ENCODE measurements at regions not wholly inside any gene's neighbourhood (a gene's known extent, or its start where the extent isn't known, plus 50 kb on each side); places are given as distances from the start of the nearest gene placed in this dataset.

DNA sequence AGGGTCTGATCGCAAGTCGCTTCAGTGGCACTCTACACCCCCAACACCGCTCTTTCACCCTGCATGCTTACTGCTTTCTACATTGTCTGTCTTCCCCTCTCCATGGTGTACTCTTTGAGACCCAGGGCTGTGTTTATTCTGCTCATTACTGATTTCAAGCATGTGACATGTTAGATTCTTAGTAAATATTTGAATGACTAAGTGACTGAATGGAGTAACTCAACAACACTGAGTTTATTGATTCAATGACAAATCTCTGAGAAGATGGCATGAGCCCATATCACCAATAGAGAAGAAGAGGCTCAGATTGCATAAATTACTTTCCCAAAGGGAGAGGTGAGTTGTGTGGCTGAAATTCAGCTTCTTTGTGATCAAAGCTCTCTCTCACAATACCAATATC is 89.7 kb upstream of the OSMR start:
- no peaks in the 10 kb centered on the region for H3K9me3 ChIP-seq
- no peak overlapping the region for H3K27ac ChIP-seq
- H3K36me3 ChIP-seq, result no peaks in the 10 kb centered on the region
- DNase-seq, result no peak
- intact Hi-C loops (cut with DNase I), result no loop called here
- H3K9ac ChIP-seq (ENCODE audit: low read depth in 2 of 2, low read length in 2 of 2), result no peak overlapping the region
- H3K4me1 ChIP-seq, result no peaks in the 10 kb centered on the region
- H3K4me3 ChIP-seq, result no peak overlapping the region
- TF ChIP-seq, protein P1, sequence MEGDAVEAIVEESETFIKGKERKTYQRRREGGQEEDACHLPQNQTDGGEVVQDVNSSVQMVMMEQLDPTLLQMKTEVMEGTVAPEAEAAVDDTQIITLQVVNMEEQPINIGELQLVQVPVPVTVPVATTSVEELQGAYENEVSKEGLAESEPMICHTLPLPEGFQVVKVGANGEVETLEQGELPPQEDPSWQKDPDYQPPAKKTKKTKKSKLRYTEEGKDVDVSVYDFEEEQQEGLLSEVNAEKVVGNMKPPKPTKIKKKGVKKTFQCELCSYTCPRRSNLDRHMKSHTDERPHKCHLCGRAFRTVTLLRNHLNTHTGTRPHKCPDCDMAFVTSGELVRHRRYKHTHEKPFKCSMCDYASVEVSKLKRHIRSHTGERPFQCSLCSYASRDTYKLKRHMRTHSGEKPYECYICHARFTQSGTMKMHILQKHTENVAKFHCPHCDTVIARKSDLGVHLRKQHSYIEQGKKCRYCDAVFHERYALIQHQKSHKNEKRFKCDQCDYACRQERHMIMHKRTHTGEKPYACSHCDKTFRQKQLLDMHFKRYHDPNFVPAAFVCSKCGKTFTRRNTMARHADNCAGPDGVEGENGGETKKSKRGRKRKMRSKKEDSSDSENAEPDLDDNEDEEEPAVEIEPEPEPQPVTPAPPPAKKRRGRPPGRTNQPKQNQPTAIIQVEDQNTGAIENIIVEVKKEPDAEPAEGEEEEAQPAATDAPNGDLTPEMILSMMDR (IDR thresholded peaks at IDR 0.05), result no peak
- no peaks in the 10 kb centered on the region for H3K27me3 ChIP-seq

DNA sequence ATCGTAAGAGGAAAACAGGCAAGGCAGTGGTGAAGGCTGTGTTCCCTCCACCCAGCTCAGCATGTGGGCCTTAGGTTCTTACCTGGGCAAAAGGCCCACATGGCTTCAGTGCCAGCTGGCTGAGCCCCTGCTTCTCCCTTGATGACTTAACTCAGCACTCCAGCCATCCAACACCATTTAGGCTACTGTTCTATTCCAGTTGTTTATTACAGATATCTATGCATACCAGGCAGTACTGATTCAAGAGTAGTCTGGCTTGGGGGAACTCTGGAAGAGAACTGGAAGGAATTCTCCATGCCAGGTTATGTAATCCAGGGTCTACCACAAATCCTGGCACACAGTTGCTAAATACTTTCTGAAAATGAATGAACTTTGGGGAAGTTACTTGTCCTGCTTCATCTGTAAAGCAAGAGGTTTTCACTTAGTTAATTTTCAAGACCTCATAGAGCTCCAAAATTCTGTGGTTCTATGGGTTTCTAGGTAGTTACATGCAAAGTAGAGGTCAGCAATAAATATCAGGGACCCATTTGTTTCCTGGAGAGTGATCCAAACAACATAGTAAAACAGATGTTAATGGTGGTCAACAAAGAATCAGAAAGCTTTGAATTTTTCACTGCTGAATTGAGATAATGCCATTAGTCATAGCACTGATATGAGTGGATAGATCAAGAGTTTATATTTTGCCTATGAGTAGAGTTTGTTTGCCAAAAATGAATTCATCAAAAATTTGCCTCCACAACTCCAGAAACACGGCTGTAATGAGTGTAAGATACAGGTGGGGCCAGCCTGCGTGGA is 88.2 kb upstream of the OSMR start:
- Histone ChIP-seq H3K27me3 (no peaks in the 10 kb centered on the region), H3K27ac (no peak overlapping the region), H3K36me3 (no peaks in the 10 kb centered on the region), H3K9ac (ENCODE audit: low read depth in 2 of 2, low read length in 2 of 2) (no peak overlapping the region), H3K9me3 (no peaks in the 10 kb centered on the region), H3K4me1 (no peaks in the 10 kb centered on the region), H3K4me3 (no peak overlapping the region)
- intact Hi-C loops (cut with DNase I), result no loop called here
- no peak for DNase-seq
- TF ChIP-seq, protein P1 (IDR thresholded peaks at IDR 0.05), result no peak

DNA sequence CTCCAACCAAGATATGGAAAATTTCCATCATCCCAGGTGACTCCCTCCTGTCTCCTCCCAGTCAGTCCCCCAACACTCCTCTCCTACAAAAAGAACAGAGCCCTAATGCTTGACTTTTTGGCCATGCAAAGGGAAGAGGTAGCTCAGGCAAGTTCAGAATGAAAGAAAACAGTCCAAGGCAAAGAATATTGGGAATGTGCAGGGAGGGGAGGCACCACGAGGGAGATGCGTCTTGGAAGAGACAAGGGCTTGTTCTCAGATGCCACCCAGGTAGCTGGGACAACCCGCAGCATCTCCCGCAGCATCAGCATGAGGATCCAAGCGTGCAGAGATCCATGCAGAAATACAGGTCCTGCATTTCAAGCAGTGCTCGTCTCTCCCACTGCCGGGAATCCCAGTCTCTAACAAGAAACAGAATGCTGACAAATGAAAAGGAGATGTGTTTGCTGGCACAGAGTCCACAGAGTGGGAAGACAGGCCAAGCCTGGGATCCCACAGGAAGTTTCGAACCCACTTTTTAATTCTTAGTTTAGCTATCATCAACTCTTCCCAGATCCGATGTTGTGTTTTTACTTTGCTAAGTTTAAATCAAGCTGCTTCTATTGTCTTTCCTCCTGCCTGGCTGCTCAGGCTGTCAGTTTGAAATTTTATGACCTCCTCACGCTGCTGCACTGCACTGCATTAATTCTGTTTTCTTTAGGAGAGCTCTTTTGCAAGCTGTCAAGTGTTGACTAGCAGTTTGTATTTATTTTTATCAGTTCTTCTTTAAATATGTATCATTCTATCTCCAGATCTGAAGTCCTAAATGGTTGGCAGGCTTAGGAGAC is 86.8 kb upstream of the OSMR start:
- H3K27ac ChIP-seq, result no peak overlapping the region
- H3K4me1 ChIP-seq, result no peaks in the 10 kb centered on the region
- no peak overlapping the region for H3K9ac ChIP-seq (ENCODE audit: low read depth in 2 of 2, low read length in 2 of 2)
- no peaks in the 10 kb centered on the region for H3K27me3 ChIP-seq
- no peak overlapping the region for H3K4me3 ChIP-seq
- no peaks in the 10 kb centered on the region for H3K36me3 ChIP-seq
- H3K9me3 ChIP-seq, result no peaks in the 10 kb centered on the region
- intact Hi-C loops (cut with DNase I), result no loop called here
- TF ChIP-seq, protein P1 (IDR thresholded peaks at IDR 0.05), result no peak
- no peak for DNase-seq

DNA sequence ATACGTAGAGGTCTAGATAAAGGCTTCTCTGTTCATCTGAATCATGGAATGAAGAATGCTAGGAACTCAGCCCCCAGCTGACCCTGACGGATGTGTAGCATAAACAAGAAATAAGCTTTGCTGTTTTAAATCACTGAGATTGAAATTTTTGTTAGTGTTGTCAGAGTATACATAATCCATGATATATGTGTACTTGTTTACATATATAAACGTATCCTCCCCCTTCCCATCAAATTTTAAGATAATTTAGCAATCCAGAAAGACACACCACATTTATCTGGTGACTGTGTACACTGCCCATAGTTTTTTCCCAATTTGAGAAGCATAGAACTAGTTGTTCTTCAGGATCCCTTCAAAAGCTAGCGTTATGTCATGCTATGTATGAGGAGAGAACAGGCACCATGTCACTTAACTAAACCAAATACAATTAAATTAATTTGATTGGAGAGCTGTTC is 80.8 kb upstream of the OSMR start:
- Histone ChIP-seq H3K36me3 (no peaks in the 10 kb centered on the region), H3K4me1 (no peaks in the 10 kb centered on the region), H3K4me3 (no peak overlapping the region), H3K27ac (no peak overlapping the region), H3K9me3 (no peaks in the 10 kb centered on the region), H3K27me3 (no peaks in the 10 kb centered on the region), H3K9ac (ENCODE audit: low read depth in 2 of 2, low read length in 2 of 2) (no peak overlapping the region)
- TF ChIP-seq, protein P1 (IDR thresholded peaks at IDR 0.05), result no peak
- no peak for DNase-seq
- intact Hi-C loops (cut with DNase I), result no loop called here

DNA sequence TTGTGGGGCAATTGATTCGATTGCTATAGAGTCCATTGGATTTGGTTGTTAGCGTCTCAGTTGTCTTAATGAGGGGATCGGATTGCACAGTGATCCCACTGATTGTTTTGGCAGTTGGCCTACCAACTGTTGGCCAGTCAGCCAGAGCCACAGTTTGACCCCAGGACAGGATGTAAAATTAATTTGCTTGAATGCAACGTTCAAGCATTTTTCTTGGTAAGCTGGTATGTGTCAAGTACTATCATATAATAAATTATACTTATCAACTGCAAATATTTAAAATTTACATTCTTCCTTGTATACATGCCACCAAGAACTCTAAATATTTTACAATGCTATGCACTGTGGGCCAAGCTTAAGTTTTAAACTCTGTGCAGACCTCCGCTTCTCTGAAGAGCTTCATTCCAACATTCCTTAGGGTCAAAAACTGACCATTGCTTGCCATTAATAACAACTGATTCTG is 80.4 kb upstream of the OSMR start:
- Histone ChIP-seq H3K4me3 (no peak overlapping the region), H3K27ac (no peak overlapping the region), H3K27me3 (no peaks in the 10 kb centered on the region), H3K36me3 (no peaks in the 10 kb centered on the region), H3K4me1 (no peaks in the 10 kb centered on the region), H3K9me3 (no peaks in the 10 kb centered on the region), H3K9ac (ENCODE audit: low read depth in 2 of 2, low read length in 2 of 2) (no peak overlapping the region)
- intact Hi-C loops (cut with DNase I), result no loop called here
- no peak for DNase-seq
- TF ChIP-seq, protein P1 (IDR thresholded peaks at IDR 0.05), result no peak

Data from colonic mucosa (tissue), 4 donors.